Neutrophil (primary cell): ENCODE measurements at regions not wholly inside any gene's neighbourhood (a gene's known extent, or its start where the extent isn't known, plus 50 kb on each side); places are given as distances from the start of the nearest gene placed in this dataset.

Source experiments
- H3K27ac ChIP-seq: fragments of 200-600 bp; sonication (generic); 2 replicates; pipeline ENCODE4 v1.5.1; 2016; ENCODE audit warnings: mild to moderate bottlenecking, moderate library complexity
- H3K27me3 ChIP-seq: fragments of 200-600 bp; sonication (generic); 2 replicates; pipeline ENCODE4 v1.6.0; 2016; ENCODE audit warnings: mild to moderate bottlenecking
- H3K36me3 ChIP-seq: fragments of 200-600 bp; sonication (generic); 2 replicates; pipeline ENCODE4 v1.5.1; 2017
- H3K4me1 ChIP-seq, 2 experiments: fragments of 200-600 bp in 1 of 2; sonication (generic) in 1 of 2; 1 replicate in 1 of 2; 2 replicates in 1 of 2; pipeline versions ENCODE4 v1.5.1 to v1.6.1; 2013 to 2016; ENCODE audit warnings: low read depth in 1 of 2, low read length in 1 of 2, mild to moderate bottlenecking in 1 of 2, moderate library complexity in 1 of 2; ENCODE audit not compliant: control insufficient read depth in 1 of 2, insufficient read depth in 1 of 2
- H3K4me3 ChIP-seq, 2 experiments: fragments of 200-600 bp in 1 of 2; sonication (generic) in 1 of 2; 1 replicate in 1 of 2; 2 replicates in 1 of 2; pipeline ENCODE4 v1.5.1; 2013 to 2016; ENCODE audit warnings: low read depth in 1 of 2, low read length in 1 of 2, mild to moderate bottlenecking in 1 of 2, moderate library complexity in 1 of 2
- H3K9me3 ChIP-seq: fragments of 200-600 bp; sonication (generic); 2 replicates; pipeline ENCODE4 v1.5.1; 2016
- CTCF ChIP-seq: fragments of 200-600 bp; sonication (generic); IDR thresholded peaks from 2 replicates; pipeline ENCODE4 v1.5.1; 2016; ENCODE audit warnings: antibody characterized with exemption

- TF ChIP-seq CTCF = no peak
- Histone ChIP-seq H3K4me1 (no peaks in the 10 kb centered on the region), H3K4me3 (no peak overlapping the region), H3K27me3 (no peaks in the 10 kb centered on the region), H3K36me3 (no peaks in the 10 kb centered on the region), H3K9me3 (no peaks in the 10 kb centered on the region), H3K27ac (no peak overlapping the region)
Observed at GRCh38 chr20:23215344-23215995, 129.3 kb upstream of the CD93 start.

GRCh38 chr20:23214903-23215302 lies 128.8 kb upstream of the CD93 start:
- Histone ChIP-seq H3K4me3 (no peak overlapping the region), H3K27me3 (no peaks in the 10 kb centered on the region), H3K4me1 (no peaks in the 10 kb centered on the region), H3K9me3 (no peaks in the 10 kb centered on the region), H3K27ac (no peak overlapping the region), H3K36me3 (no peaks in the 10 kb centered on the region)
- no peak for TF ChIP-seq CTCF

- Histone ChIP-seq H3K9me3 (no peaks in the 10 kb centered on the region), H3K27ac (no peak overlapping the region), H3K36me3 (no peaks in the 10 kb centered on the region), H3K27me3 (no peaks in the 10 kb centered on the region), H3K4me3 (no peak overlapping the region), H3K4me1 (no peaks in the 10 kb centered on the region)
- no peak for TF ChIP-seq CTCF
Observed at GRCh38 chr20:23212464-23212995, 126.4 kb upstream of the CD93 start.

GRCh38 chr20:23212011-23212410 lies 125.9 kb upstream of the CD93 start:
- no peak for TF ChIP-seq CTCF
- no peaks in the 10 kb centered on the region for H3K4me1 ChIP-seq
- no peaks in the 10 kb centered on the region for H3K27me3 ChIP-seq
- H3K9me3 ChIP-seq = no peaks in the 10 kb centered on the region
- H3K36me3 ChIP-seq = no peaks in the 10 kb centered on the region
- H3K27ac ChIP-seq = no peak overlapping the region
- H3K4me3 ChIP-seq = no peak overlapping the region

GRCh38 chr20:23211164-23211563 lies 125.0 kb upstream of the CD93 start:
- no peaks in the 10 kb centered on the region for H3K4me1 ChIP-seq
- no peaks in the 10 kb centered on the region for H3K36me3 ChIP-seq
- H3K27me3 ChIP-seq = no peaks in the 10 kb centered on the region
- TF ChIP-seq CTCF = no peak
- H3K4me3 ChIP-seq = no peak overlapping the region
- no peak overlapping the region for H3K27ac ChIP-seq
- H3K9me3 ChIP-seq = no peaks in the 10 kb centered on the region
